IMR-90 (cell line): ENCODE measurements at regions not wholly inside any gene's neighbourhood (a gene's known extent, or its start where the extent isn't known, plus 50 kb on each side); places are given as distances from the start of the nearest gene placed in this dataset.

Source experiments
- ATAC-seq: fragments of 200-7000 bp; cut with Tn5 transposase; 2 replicates; pipeline ENCODE4 v1.9.1; 2020; ENCODE audit warnings: low read depth, mild to moderate bottlenecking, moderate library complexity
- BruUV-seq: library from RNA; stranded (reverse); fragments of 400-500 nt; replicated peaks from 2 replicates; lab custom pipeline; 2021; lab: Mats Ljungman, UMichigan
- CTCF ChIA-PET: fragments of 300-600 bp; formaldehyde crosslinking; extraction: SDS; loops from one replicate; lab custom pipeline; 2021; ENCODE audit warnings: antibody characterized with exemption; lab: Yijun Ruan, JAX
- POLR2A ChIA-PET: fragments of 300-600 bp; sonication (Branson Sonifier 250); formaldehyde crosslinking; loops from one replicate; lab custom pipeline; 2022; ENCODE audit warnings: antibody characterized with exemption; ENCODE audit not compliant: unreplicated experiment; lab: Charles Lee
- DNase-seq: peaks from one replicate; pipeline ENCODE4 v3.0.0; 2013
- H2AFZ ChIP-seq: replicated peaks from 2 replicates; pipeline ENCODE3; 2013; ENCODE audit warnings: low read length, mild to moderate bottlenecking; ENCODE audit not compliant: poor library complexity
- H2AK5ac ChIP-seq: 2 replicates; pipeline ENCODE4 v1.6.1; 2013; ENCODE audit warnings: low read depth, low read length, inconsistent platforms
- H2AK9ac ChIP-seq: replicated peaks from 2 replicates; pipeline ENCODE3; 2013; ENCODE audit warnings: mild to moderate bottlenecking, low read depth, low read length, moderate library complexity; ENCODE audit not compliant: poor library complexity
- H2BK120ac ChIP-seq: 2 replicates; pipeline ENCODE4 v1.6.1; 2013; ENCODE audit warnings: low read depth, low read length, inconsistent platforms
- H2BK15ac ChIP-seq: 3 replicates; pipeline ENCODE4 v1.6.1; 2013; ENCODE audit warnings: low read depth, low read length, inconsistent platforms
- H2BK20ac ChIP-seq: 2 replicates; pipeline ENCODE4 v1.6.1; 2013; ENCODE audit warnings: low read depth, mild to moderate bottlenecking, inconsistent platforms, low read length, moderate library complexity
- H2BK5ac ChIP-seq: 2 replicates; pipeline ENCODE4 v1.6.1; 2013; ENCODE audit warnings: mild to moderate bottlenecking, low read depth, low read length, inconsistent platforms; ENCODE audit not compliant: poor library complexity, severe bottlenecking
- H3K14ac ChIP-seq: replicated peaks from 2 replicates; pipeline ENCODE4 v1.6.1; 2013; ENCODE audit warnings: low read depth, low read length, inconsistent platforms
- H3K18ac ChIP-seq: 2 replicates; pipeline ENCODE4 v1.6.1; 2013; ENCODE audit warnings: low read depth, low read length, control low read depth
- H3K23ac ChIP-seq: 2 replicates; pipeline ENCODE4 v1.6.1; 2013; ENCODE audit warnings: low read depth, low read length, inconsistent platforms
- H3K27ac ChIP-seq: 2 replicates; pipeline ENCODE4 v1.5.1; 2013; ENCODE audit warnings: mild to moderate bottlenecking, control low read depth, low read length; ENCODE audit not compliant: insufficient read depth
- H3K27me3 ChIP-seq: 2 replicates; pipeline ENCODE4 v1.6.1; 2013; ENCODE audit warnings: low read length; ENCODE audit not compliant: control insufficient read depth, insufficient read depth
- H3K36me3 ChIP-seq: 2 replicates; pipeline ENCODE4 v1.6.1; 2013; ENCODE audit warnings: low read length, mixed read lengths; ENCODE audit not compliant: control insufficient read depth, insufficient read depth
- H3K4ac ChIP-seq: 2 replicates; pipeline ENCODE4 v1.6.1; 2013; ENCODE audit warnings: low read depth, low read length, inconsistent platforms
- H3K4me1 ChIP-seq: 2 replicates; pipeline ENCODE4 v1.6.1; 2013; ENCODE audit warnings: low read length, mixed read lengths; ENCODE audit not compliant: control insufficient read depth, insufficient read depth
- H3K4me2 ChIP-seq: 2 replicates; pipeline ENCODE4 v1.6.1; 2013; ENCODE audit warnings: low read depth, mild to moderate bottlenecking, control low read depth, low read length, moderate library complexity
- H3K4me3 ChIP-seq: 2 replicates; pipeline ENCODE4 v1.5.1; 2013; ENCODE audit warnings: low read depth, mild to moderate bottlenecking, control low read depth, low read length, moderate library complexity; ENCODE audit not compliant: insufficient read depth
- H3K56ac ChIP-seq: 2 replicates; pipeline ENCODE4 v1.6.1; 2013; ENCODE audit warnings: low read length, inconsistent platforms; ENCODE audit not compliant: insufficient read depth; ENCODE audit errors: extremely low read depth
- H3K79me1 ChIP-seq, 2 experiments: 2 replicates each; pipeline ENCODE4 v1.6.1; 2013; ENCODE audit warnings: low read length in 2 of 2, inconsistent platforms in 1 of 2, low read depth in 1 of 2
- H3K9ac ChIP-seq: 2 replicates; pipeline ENCODE4 v1.6.1; 2013; ENCODE audit warnings: low read depth, low read length, control low read depth
- H3K9me1 ChIP-seq: 2 replicates; pipeline ENCODE4 v1.6.1; 2013; ENCODE audit warnings: low read length, inconsistent platforms; ENCODE audit not compliant: insufficient read depth
- H3K9me3 ChIP-seq: 2 replicates; pipeline ENCODE4 v1.6.1; 2013; ENCODE audit warnings: low read length; ENCODE audit not compliant: control insufficient read depth, insufficient read depth
- H4K20me1 ChIP-seq: 2 replicates; pipeline ENCODE4 v1.6.1; 2013; ENCODE audit warnings: low read length, inconsistent platforms; ENCODE audit not compliant: insufficient read depth
- H4K5ac ChIP-seq: 2 replicates; pipeline ENCODE4 v1.6.1; 2013; ENCODE audit warnings: mild to moderate bottlenecking, low read depth, low read length, control low read depth
- H4K8ac ChIP-seq, 2 experiments: 2 replicates each; pipeline ENCODE4 v1.6.1; 2013; ENCODE audit warnings: low read depth in 2 of 2, low read length in 2 of 2, control low read depth in 1 of 2, inconsistent platforms in 1 of 2
- H4K91ac ChIP-seq: 2 replicates; pipeline ENCODE4 v1.6.1; 2013; ENCODE audit warnings: low read depth, low read length, inconsistent platforms; ENCODE audit not compliant: insufficient read depth
- BHLHE40 ChIP-seq: fragments of 150-350 bp; IDR thresholded peaks from 2 replicates; pipeline ENCODE4 v1.6.1; 2016; ENCODE audit warnings: mild to moderate bottlenecking, low read depth, low read length
- CEBPB ChIP-seq: IDR thresholded peaks from 2 replicates; pipeline ENCODE4 v1.6.1; 2012; ENCODE audit warnings: low read depth, low read length, improper control_type of control experiment
- CHD1 ChIP-seq: IDR thresholded peaks from 2 replicates; pipeline ENCODE4 v1.6.1; 2012; ENCODE audit warnings: low read depth, low read length, improper control_type of control experiment
- FOS ChIP-seq: fragments of 150-350 bp; IDR thresholded peaks from 2 replicates; pipeline ENCODE4 v1.6.1; 2016; ENCODE audit warnings: low read depth, low read length
- MAFK ChIP-seq: IDR thresholded peaks from 2 replicates; pipeline ENCODE4 v1.6.1; 2012; ENCODE audit warnings: low read depth, low read length, improper control_type of control experiment
- MAZ ChIP-seq: IDR thresholded peaks from 2 replicates; pipeline ENCODE4 v1.6.1; 2012; ENCODE audit warnings: low read depth, mild to moderate bottlenecking, low read length, improper control_type of control experiment, moderate library complexity, borderline replicate concordance
- MXI1 ChIP-seq: IDR thresholded peaks from 2 replicates; pipeline ENCODE4 v1.6.1; 2012; ENCODE audit warnings: low read depth, mild to moderate bottlenecking, low read length, moderate library complexity, borderline replicate concordance
- NFE2L2 ChIP-seq: fragments of 150-350 bp; IDR thresholded peaks from 2 replicates; pipeline ENCODE4 v1.6.1; 2016; ENCODE audit warnings: low read depth, mild to moderate bottlenecking, low read length
- POLR2A ChIP-seq: IDR thresholded peaks from 2 replicates; pipeline ENCODE4 v1.6.1; 2012; ENCODE audit warnings: mild to moderate bottlenecking, low read depth, low read length
- RAD21 ChIP-seq: IDR thresholded peaks from 2 replicates; pipeline ENCODE4 v1.6.1; 2012; ENCODE audit warnings: low read length, improper control_type of control experiment
- RCOR1 ChIP-seq: IDR thresholded peaks from 2 replicates; pipeline ENCODE4 v1.6.1; 2012; ENCODE audit warnings: mild to moderate bottlenecking, low read length, improper control_type of control experiment; ENCODE audit not compliant: insufficient replicate concordance
- RFX5 ChIP-seq: IDR thresholded peaks from 2 replicates; pipeline ENCODE4 v1.8.0; 2012; ENCODE audit warnings: low read depth, mild to moderate bottlenecking, low read length, moderate library complexity
- SMC3 ChIP-seq: fragments of 150-350 bp; IDR thresholded peaks from 2 replicates; pipeline ENCODE4 v1.6.1; 2016; ENCODE audit warnings: low read depth, mild to moderate bottlenecking, antibody characterized with exemption, low read length, moderate library complexity
- WGBS, 2 experiments: methylation state at CpG; one replicate each; pipeline versions ENCODE4 v1.1.5 to v1.1.7; 2013; ENCODE audit warnings: missing lambda C conversion rate in 2 of 2; ENCODE audit not compliant: insufficient read length in 1 of 2; ENCODE audit errors: extremely low coverage in 2 of 2; 5-methylcytosine and 5-hydroxymethylcytosine counted together
- dilution Hi-C: fragments of 300-500 bp; cut with HindIII; formaldehyde crosslinking; loops from one replicate; pipeline ENCODE4 v1.14.3; 2018; ENCODE audit warnings: low sequenced_read_pairs; ENCODE audit not compliant: unreplicated experiment
- in situ Hi-C: fragments of 300-500 bp; cut with MboI; formaldehyde crosslinking; loops from 3 replicates; pipeline ENCODE4 v1.14.3; 2019; ENCODE audit warnings: low sequenced_read_pairs, inconsistent platforms, mixed read lengths
- intact Hi-C: fragments of 100-400 bp; cut with micrococcal nuclease; formaldehyde crosslinking; loops from 2 replicates; pipeline ENCODE4 v1.10.0; 2022
- TF ChIP-seq, protein P1 (sequence below): fragments of 150-350 bp; IDR thresholded peaks from 2 replicates; pipeline ENCODE4 v1.6.1; 2016; ENCODE audit warnings: low read depth, mild to moderate bottlenecking, low read length, moderate library complexity, borderline replicate concordance
- TF ChIP-seq, protein P2 (sequence below): fragments of 150-350 bp; IDR thresholded peaks from 2 replicates; pipeline ENCODE4 v1.6.1; 2017; ENCODE audit warnings: mild to moderate bottlenecking, antibody characterized with exemption, low read length, low read depth
- TF ChIP-seq, protein P3 (sequence below): conservative IDR thresholded peaks from 2 replicates; pipeline ENCODE4 v1.5.1; 2012; ENCODE audit warnings: mild to moderate bottlenecking, low read depth, low read length, improper control_type of control experiment

DNA sequence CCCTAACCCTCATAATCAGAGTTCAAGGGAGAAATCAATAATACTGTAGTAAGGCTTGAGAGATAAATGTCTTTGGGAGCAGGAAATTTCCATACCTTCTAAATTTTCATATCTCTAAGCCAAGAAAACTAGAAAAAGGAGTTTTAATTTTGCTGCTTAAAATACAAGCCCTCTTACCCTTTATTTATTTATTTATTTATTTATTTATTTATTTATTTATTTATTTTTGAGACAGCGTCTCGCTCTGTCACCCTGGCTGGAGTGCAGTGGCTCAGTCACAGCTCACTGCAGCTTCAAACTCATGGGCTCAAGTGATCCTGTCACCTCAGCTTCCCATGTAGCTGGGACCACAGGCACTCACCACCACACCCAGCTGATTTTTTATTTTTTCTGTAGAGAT lies 69.0 kb upstream of the GNAO1 start:
- Histone ChIP-seq H4K8ac (no peak overlapping the region), H2BK15ac (no peak overlapping the region), H2BK5ac (no peak overlapping the region), H4K5ac (no peak overlapping the region), H3K36me3 (no peaks in the 10 kb centered on the region), H2AK9ac (no peak overlapping the region), H3K23ac (no peak overlapping the region), H2BK20ac (no peak overlapping the region), H3K79me1 (no peaks in the 10 kb centered on the region), H3K27me3 (no peaks in the 10 kb centered on the region), H3K9me1 (no peaks in the 10 kb centered on the region), H3K4me3 (no peak overlapping the region), H4K20me1 (no peaks in the 10 kb centered on the region), H3K4me2 (no peak overlapping the region), H3K4me1 (no peaks in the 10 kb centered on the region), H3K18ac (no peak overlapping the region), H2AK5ac (no peak overlapping the region), H2BK120ac (no peak overlapping the region), H3K56ac (no peak overlapping the region), H3K9ac (no peak overlapping the region), H2AFZ (no peak overlapping the region), H4K91ac (no peak overlapping the region), H3K4ac (no peak overlapping the region), H3K27ac (no peak overlapping the region), H3K14ac (no peak overlapping the region), H3K9me3 (no peaks in the 10 kb centered on the region)
- dilution Hi-C loops: no loop called here
- DNase-seq: no peak
- intact Hi-C loops: no loop called here
- POLR2A ChIA-PET: no interaction called here
- TF ChIP-seq RAD21 (no peak), MAFK (no peak), MXI1 (no peak), CHD1 (no peak), BHLHE40 (no peak), CEBPB (no peak), NFE2L2 (no peak), POLR2A (no peak), SMC3 (no peak), MAZ (no peak), RCOR1 (no peak), RFX5 (no peak), FOS (no peak)
- TF ChIP-seq, protein P1, sequence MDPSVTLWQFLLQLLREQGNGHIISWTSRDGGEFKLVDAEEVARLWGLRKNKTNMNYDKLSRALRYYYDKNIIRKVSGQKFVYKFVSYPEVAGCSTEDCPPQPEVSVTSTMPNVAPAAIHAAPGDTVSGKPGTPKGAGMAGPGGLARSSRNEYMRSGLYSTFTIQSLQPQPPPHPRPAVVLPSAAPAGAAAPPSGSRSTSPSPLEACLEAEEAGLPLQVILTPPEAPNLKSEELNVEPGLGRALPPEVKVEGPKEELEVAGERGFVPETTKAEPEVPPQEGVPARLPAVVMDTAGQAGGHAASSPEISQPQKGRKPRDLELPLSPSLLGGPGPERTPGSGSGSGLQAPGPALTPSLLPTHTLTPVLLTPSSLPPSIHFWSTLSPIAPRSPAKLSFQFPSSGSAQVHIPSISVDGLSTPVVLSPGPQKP: no peak
- TF ChIP-seq, protein P2, sequence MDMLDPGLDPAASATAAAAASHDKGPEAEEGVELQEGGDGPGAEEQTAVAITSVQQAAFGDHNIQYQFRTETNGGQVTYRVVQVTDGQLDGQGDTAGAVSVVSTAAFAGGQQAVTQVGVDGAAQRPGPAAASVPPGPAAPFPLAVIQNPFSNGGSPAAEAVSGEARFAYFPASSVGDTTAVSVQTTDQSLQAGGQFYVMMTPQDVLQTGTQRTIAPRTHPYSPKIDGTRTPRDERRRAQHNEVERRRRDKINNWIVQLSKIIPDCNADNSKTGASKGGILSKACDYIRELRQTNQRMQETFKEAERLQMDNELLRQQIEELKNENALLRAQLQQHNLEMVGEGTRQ: no peak
- TF ChIP-seq, protein P3, sequence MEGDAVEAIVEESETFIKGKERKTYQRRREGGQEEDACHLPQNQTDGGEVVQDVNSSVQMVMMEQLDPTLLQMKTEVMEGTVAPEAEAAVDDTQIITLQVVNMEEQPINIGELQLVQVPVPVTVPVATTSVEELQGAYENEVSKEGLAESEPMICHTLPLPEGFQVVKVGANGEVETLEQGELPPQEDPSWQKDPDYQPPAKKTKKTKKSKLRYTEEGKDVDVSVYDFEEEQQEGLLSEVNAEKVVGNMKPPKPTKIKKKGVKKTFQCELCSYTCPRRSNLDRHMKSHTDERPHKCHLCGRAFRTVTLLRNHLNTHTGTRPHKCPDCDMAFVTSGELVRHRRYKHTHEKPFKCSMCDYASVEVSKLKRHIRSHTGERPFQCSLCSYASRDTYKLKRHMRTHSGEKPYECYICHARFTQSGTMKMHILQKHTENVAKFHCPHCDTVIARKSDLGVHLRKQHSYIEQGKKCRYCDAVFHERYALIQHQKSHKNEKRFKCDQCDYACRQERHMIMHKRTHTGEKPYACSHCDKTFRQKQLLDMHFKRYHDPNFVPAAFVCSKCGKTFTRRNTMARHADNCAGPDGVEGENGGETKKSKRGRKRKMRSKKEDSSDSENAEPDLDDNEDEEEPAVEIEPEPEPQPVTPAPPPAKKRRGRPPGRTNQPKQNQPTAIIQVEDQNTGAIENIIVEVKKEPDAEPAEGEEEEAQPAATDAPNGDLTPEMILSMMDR: no peak
- in situ Hi-C loops: no loop called here
- ATAC-seq: no peak
- no TSS peak for BruUV-seq
- WGBS, 2 experiments: no CpG with 5 or more reads among the region's 2 CpGs
- CTCF ChIA-PET: no interaction called here
